ENCODE measurements at regions not wholly inside any gene's neighbourhood (a gene's known extent, or its start where the extent isn't known, plus 50 kb on each side); places are given as distances from the start of the nearest gene placed in this dataset.

- no peak for DNase-seq
Measured at GRCh38 chr20:19930426-19930825, 86.7 kb upstream of the NAA20 start.

GRCh38 chr20:19932170-19932667 lies 84.9 kb upstream of the NAA20 start:
- no peak for DNase-seq

- DNase-seq, result peak; percentile 68
Measured at GRCh38 chr20:19934792-19935491, 82.2 kb upstream of the NAA20 start.

GRCh38 chr20:19935842-19936241 lies 81.3 kb upstream of the NAA20 start:
- DNase-seq, result peak; percentile 20

GRCh38 chr20:19936466-19937200 lies 80.5 kb upstream of the NAA20 start:
- DNase-seq, result no peak

- no peak for DNase-seq
Measured at GRCh38 chr20:19937218-19937617, 79.9 kb upstream of the NAA20 start.

GRCh38 chr20:19937651-19938420 lies 79.3 kb upstream of the NAA20 start:
- no peak for DNase-seq

GRCh38 chr20:19938421-19939090 lies 78.6 kb upstream of the NAA20 start:
- DNase-seq, result no peak

- no peak for DNase-seq
Measured at GRCh38 chr20:19940988-19941460, 76.1 kb upstream of the NAA20 start.

GRCh38 chr20:19942611-19943010 lies 74.6 kb upstream of the NAA20 start:
- DNase-seq, result no peak

- DNase-seq, result no peak
Measured at GRCh38 chr20:19943061-19943521, 74.1 kb upstream of the NAA20 start.

- no peak for DNase-seq
Measured at GRCh38 chr20:19944772-19945459, 72.2 kb upstream of the NAA20 start.

GRCh38 chr20:19945732-19946670 lies 71.2 kb upstream of the NAA20 start:
- no peak for DNase-seq

GRCh38 chr20:19947611-19948264 lies 69.4 kb upstream of the NAA20 start:
- DNase-seq, result no peak

- DNase-seq, result no peak
Measured at GRCh38 chr20:19949195-19949867, 67.8 kb upstream of the NAA20 start.

- DNase-seq, result no peak
Measured at GRCh38 chr20:19950042-19950441, 67.1 kb upstream of the NAA20 start.

- DNase-seq, result no peak
Measured at GRCh38 chr20:19952392-19952791, 64.8 kb upstream of the NAA20 start.

GRCh38 chr20:19953606-19954005 lies 63.6 kb upstream of the NAA20 start:
- no peak for DNase-seq

- no peak for DNase-seq
Measured at GRCh38 chr20:19956976-19957375, 60.2 kb upstream of the NAA20 start.

GRCh38 chr20:19958219-19958618 lies 58.9 kb upstream of the NAA20 start:
- DNase-seq, result no peak

Measured in DMS79 (cell line).